ENCODE measurements at regions not wholly inside any gene's neighbourhood (a gene's known extent, or its start where the extent isn't known, plus 50 kb on each side); places are given as distances from the start of the nearest gene placed in this dataset.

- TF ChIP-seq, protein P1, sequence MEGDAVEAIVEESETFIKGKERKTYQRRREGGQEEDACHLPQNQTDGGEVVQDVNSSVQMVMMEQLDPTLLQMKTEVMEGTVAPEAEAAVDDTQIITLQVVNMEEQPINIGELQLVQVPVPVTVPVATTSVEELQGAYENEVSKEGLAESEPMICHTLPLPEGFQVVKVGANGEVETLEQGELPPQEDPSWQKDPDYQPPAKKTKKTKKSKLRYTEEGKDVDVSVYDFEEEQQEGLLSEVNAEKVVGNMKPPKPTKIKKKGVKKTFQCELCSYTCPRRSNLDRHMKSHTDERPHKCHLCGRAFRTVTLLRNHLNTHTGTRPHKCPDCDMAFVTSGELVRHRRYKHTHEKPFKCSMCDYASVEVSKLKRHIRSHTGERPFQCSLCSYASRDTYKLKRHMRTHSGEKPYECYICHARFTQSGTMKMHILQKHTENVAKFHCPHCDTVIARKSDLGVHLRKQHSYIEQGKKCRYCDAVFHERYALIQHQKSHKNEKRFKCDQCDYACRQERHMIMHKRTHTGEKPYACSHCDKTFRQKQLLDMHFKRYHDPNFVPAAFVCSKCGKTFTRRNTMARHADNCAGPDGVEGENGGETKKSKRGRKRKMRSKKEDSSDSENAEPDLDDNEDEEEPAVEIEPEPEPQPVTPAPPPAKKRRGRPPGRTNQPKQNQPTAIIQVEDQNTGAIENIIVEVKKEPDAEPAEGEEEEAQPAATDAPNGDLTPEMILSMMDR (IDR thresholded peaks at IDR 0.05; ENCODE audit: low read depth, low read length, missing control alignments): no peak
- no peak overlapping the region for H3K4me3 ChIP-seq (ENCODE audit: low read depth, low read length)
- no peak for DNase-seq (ENCODE audit: low read depth)
Observed at GRCh38 chr9:1335174-1335573, 285.0 kb downstream of the DMRT2 start.

DNA sequence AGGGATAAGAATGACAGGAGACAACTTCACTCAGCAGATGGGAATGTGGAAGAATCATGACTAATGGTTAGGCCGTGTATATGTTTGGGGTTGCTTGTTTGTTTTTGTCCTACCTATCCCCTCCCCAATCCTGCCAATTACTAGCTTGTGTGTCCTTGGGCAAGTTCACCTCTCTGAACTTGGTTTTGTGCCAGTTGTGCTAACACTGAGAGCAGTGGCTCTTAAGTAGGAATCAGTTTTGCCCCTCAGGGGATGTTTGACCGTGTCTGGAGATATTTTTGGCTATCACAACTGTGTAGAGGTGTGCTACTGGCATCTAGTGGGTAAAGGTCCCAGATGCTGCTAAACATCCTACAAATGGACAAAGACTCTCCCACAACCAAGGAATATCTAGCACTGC, 287.0 kb downstream of the DMRT2 start:
- TF ChIP-seq, protein P1 (IDR thresholded peaks at IDR 0.05; ENCODE audit: low read depth, low read length, missing control alignments): no peak
- H3K4me3 ChIP-seq (ENCODE audit: low read depth, low read length): no peak overlapping the region
- DNase-seq (ENCODE audit: low read depth): no peak

GRCh38 chr9:1340390-1340789, 290.2 kb downstream of the DMRT2 start:
- no peak for DNase-seq (ENCODE audit: low read depth)
- H3K4me3 ChIP-seq (ENCODE audit: low read depth, low read length): no peak overlapping the region
- TF ChIP-seq, protein P1 (IDR thresholded peaks at IDR 0.05; ENCODE audit: low read depth, low read length, missing control alignments): no peak

GRCh38 chr9:1353291-1353690, 303.1 kb downstream of the DMRT2 start:
- no peak for DNase-seq (ENCODE audit: low read depth)
- TF ChIP-seq, protein P1 (IDR thresholded peaks at IDR 0.05; ENCODE audit: low read depth, low read length, missing control alignments): no peak

GRCh38 chr9:1354086-1354485, 303.9 kb downstream of the DMRT2 start:
- no peak for DNase-seq (ENCODE audit: low read depth)
- TF ChIP-seq, protein P1 (IDR thresholded peaks at IDR 0.05; ENCODE audit: low read depth, low read length, missing control alignments): no peak

More at GRCh38 chr9:1353291-1353690, 303.1 kb downstream of the DMRT2 start:
- H3K4me3 ChIP-seq (ENCODE audit: low read depth, low read length): no peak overlapping the region

DNA sequence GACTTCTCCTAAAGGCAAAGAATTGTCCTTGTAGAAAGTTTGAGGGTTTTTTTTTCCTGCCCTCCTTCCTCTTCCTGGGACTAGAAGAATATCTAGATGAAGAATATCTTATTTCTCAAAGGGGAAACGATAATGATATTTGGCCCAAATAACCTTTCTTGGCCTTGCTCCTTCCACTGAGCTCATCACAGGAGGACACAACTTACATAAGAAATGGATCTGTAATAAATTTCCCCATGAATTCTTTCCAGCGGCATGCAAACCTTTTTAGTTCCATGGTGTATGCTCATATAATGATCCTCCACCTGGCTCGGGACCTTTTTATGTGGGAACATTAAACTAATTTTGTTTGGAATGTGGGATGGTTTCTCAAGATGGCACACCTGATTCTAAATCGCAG, 304.4 kb downstream of the DMRT2 start:
- DNase-seq (ENCODE audit: low read depth): no peak
- no peak overlapping the region for H3K4me3 ChIP-seq (ENCODE audit: low read depth, low read length)
- TF ChIP-seq, protein P1 (IDR thresholded peaks at IDR 0.05; ENCODE audit: low read depth, low read length, missing control alignments): no peak

More at GRCh38 chr9:1354086-1354485, 303.9 kb downstream of the DMRT2 start:
- no peak overlapping the region for H3K4me3 ChIP-seq (ENCODE audit: low read depth, low read length)

DNA sequence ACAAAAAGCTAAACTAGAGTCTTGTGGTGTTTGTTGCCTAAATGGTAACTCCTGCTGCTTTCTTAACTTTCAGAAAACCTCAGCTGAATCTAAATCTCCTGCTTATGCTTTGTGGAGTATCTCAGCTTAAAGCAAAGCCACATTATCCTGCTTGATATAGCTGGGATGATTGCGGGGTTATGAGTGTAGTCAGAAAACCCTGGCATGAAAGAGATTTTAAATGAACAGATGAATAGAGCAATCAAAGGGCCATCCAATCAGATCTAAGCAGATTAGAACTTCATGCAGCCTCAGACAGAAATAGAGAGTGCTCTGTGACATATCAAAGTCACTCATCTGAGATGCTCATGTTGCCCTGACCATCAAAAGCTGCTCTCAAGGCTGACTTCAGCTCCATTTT, 305.5 kb downstream of the DMRT2 start:
- TF ChIP-seq, protein P1 (IDR thresholded peaks at IDR 0.05; ENCODE audit: low read depth, low read length, missing control alignments): no peak
- no peak overlapping the region for H3K4me3 ChIP-seq (ENCODE audit: low read depth, low read length)
- no peak for DNase-seq (ENCODE audit: low read depth)

Data from GM12864 (cell line).